Femur (tissue), 1 donor: ENCODE measurements at regions not wholly inside any gene's neighbourhood (a gene's known extent, or its start where the extent isn't known, plus 50 kb on each side); places are given as distances from the start of the nearest gene placed in this dataset.
"Not testable (repeated sequence)": the region's sequence is repeated elsewhere in the genome, so short reads cannot be mapped to it uniquely, and the experiment has no call there.

ENCODE experiments used
- DNase-seq: peaks from one replicate; pipeline ENCODE4 v3.0.0-alpha.2; 2017

- no peak for DNase-seq
These were observed 76.7 kb upstream of the PICALM start for GRCh38 chr11:86145439-86146156.

GRCh38 chr11:86144846-86145245 lies 76.0 kb upstream of the PICALM start:
- DNase-seq, result no peak

DNA sequence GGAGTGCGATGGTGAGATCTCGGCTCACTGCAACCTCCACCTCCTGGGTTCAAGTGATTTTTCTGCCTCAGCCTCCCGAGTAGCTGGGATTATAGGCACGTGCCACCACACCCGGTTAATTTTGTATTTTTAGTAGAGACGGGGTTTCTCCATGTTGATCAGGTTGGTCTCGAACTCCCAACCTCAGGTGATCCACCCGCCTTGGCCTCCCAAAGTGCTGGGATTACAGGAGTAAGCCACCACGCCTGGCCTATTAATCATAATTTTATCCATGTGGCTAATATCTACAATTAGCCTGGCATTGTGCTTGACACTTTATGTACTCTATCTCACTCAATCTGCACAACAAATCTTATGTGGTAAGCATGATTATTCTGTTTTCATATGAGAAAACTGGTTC lies 75.2 kb upstream of the PICALM start:
- not testable (repeated sequence) for DNase-seq

GRCh38 chr11:86143087-86144030 lies 74.5 kb upstream of the PICALM start:
- no peak for DNase-seq

DNA sequence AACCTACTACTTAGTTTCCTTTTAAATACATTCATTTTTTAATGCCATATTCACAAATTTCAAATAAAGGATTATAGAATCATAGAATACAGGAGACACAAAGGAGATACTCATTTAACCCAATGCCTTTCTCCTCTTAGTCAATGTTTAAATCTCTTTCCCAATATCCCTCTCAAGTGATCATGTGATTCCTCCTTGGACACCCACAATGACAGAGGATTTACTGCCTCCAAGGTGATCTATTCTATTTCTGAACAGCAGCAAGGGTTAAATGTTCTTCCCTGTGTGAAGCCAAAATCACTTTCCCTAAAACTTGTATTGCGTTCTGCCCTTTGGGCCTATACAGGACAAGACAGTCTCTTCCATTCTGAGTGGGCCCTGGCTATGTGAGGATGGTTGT lies 73.3 kb upstream of the PICALM start:
- no peak for DNase-seq

DNA sequence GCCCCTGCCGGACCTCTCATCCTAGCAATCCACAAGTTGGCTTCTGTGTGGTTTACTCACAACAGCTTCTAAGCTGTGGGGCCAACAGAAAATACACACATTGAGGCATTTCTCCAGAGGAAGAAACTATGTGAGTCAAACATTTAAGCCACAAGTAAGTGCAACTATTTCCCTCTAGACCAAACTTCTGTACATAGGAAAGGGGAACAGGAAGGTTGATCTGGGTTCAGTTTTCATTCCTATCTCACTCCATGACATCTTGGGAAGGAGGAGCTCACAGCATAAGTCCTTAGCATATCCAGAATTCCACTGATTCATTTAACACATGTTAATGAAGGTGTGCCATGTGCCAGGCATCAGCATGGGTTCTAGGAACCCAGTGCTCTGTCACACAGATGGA lies 72.8 kb upstream of the PICALM start:
- no peak for DNase-seq

DNA sequence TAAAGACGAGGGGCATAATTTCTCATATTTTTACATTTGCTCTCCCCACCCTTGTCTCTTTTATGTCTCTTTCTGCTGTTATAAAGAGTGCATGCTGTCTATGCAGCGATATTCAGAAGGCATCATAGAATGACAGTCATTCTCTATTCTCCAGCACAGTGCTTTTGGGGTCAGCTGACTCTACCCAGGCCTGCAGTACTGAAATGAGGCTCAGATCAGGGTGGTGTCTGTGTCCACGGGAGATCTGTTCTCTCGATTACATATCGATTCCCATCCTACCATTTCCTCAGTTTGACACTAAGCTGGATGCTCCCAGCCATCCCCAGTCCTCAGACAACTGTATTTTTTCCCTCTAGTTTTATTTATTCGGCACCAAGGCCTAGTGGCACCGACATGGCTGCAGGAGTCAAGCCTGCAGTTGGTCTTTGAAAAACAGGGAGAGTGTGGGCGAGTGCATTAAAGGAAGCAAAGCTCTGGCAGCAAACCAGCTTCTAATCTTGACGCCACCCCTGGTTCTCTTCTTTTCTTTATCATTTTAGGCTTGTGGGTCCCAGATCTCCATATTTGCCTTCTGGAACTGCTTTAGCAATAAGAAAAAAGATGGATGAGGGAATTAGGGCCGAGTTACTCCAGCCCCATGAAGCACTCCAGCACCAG lies 71.6 kb upstream of the PICALM start:
- DNase-seq, result no peak

GRCh38 chr11:86138958-86139357 lies 70.1 kb upstream of the PICALM start:
- no peak for DNase-seq

- no peak for DNase-seq
These were observed 67.7 kb upstream of the PICALM start for GRCh38 chr11:86136538-86136937.

DNA sequence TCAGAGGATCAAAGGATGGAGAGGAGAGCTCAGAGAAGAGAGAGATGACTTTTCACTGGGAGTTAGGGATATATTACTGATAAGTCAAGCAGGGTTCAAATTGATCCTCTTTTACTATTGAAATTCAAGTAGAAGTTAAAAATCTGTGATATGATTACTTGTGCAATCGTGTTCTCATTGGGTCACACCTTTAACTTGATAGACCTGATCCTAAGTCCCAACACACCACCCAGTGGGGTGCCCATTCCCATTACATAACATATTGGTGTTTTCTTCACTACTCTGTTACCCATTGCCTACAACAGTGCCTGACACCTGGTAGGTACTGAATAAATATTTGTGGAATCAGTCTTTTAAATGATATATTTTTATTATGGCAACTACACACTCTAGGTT lies 66.4 kb upstream of the PICALM start:
- DNase-seq, result no peak

GRCh38 chr11:86134580-86135318 lies 65.9 kb upstream of the PICALM start:
- DNase-seq, result no peak

- DNase-seq, result no peak
These were observed 63.9 kb upstream of the PICALM start for GRCh38 chr11:86132667-86133249.

DNA sequence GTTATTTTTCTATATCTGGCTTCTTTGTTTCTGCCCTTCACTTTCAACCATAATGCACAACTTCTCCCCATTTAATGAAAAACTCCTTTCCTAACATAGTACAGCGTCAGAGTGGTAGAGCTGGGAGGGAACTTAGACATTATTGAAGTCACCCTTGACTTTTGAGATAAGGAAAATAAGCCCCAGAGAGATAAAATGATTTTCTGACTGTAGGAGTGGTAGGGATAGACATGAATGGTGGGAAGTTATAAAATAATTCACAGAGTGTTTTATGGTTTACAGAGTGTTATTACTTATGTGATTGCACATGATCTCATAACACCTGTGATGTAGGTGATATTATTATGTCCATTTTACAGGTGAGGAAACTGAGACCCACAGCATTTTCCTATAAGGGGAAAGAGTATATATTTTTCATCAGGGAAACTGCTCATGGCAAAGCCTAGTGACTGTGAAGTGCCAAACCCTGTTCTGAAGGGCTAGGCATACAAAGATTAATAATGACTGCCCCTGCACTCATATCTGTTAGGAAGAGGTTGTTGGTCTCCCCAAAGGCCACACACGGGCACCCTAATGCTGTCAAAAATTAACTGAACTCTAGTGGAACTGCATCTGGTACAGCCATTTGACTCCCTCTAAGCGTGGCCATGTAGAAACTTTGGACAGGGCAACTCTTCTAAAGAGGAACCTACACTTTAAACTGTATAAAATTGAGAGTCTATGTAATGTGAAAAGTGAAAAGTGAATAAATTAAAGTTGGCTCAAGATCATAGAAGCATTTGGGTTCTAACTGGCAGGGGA lies 61.1 kb upstream of the PICALM start:
- no peak for DNase-seq

DNA sequence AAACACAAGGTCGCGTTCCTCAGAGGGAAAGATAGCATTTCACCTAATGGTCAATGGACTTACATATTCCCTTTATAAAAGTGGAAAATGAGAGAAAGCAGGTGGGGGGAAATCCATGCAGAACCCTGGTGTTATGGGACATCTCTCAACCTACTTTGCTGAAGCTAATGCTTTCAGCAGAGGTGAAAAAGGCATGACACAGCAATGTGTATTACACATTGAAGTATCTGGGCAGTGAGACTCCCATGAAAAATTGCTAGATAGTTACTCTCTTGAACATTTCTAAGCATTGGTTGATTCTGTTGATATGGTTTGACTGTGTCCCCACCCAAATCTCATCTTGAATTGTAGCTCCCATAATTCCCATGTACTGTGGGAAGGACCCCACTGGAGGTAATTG lies 60.0 kb upstream of the PICALM start:
- DNase-seq, result no peak

DNA sequence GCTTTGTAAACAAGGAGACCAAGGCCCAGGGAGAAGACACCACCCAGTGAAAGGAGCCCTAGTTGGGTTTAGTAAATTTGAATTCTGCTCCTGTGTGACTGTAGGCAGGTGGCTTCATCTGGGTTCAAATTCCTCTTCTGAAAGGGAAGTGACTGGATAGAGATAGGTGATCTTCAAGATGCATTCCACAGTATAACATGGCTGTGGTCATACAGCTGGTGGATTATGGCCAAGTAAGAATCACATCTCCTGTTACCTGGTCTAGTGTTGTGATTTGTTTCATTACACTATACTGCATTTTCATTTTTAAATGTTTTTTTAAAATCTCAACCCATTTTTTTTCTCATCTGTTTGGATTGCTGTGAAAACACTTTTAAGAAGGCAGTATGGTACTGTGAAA lies 58.0 kb upstream of the PICALM start:
- no peak for DNase-seq

DNA sequence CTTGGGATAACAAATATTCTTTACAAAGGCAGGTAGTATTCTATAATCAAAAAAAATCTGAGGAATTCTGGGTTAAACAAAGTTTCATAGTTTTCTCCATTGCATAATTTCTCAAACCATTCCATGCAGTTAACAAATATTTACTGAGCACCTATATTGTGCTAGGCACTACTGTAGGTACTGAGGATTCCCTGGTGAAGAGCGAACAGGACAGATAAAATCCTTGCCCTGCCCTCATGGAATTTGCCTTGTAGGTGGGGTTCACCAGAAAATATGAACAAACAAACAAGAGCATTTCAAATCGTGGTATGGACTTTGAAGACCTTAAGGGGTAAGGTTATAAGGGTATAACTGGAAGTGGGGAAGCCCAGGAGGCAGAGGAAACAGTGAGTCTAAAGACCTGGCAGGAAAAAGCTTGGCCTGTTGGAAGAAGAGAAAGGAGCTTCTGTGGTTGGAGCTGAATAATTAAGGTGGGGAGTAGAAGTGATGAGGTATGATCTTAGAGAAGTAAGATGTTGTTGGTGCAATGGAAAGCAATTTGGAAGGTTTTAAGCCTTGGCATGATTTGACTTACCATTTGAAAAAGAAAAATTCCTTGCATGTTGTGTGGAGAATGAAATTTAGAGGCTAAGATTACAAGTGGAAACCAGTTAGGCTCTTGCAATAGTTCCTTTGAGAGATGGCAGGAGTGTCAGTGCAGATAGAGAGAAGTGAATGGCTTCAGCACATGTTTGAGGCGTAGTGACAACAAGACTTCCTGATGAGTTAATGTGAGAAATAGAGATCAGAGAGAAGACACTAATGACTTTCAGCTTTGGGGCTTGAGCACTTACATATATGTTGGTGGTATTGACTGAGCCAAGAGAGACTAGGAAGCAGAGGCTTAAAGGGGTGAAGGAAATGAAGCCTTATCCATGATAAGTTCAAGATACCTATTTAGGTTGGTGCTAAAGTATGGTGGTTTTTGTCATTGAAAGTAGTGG lies 55.7 kb upstream of the PICALM start:
- no peak for DNase-seq

GRCh38 chr11:86122773-86123172 lies 53.9 kb upstream of the PICALM start:
- DNase-seq, result no peak

- no peak for DNase-seq
These were observed 51.9 kb upstream of the PICALM start for GRCh38 chr11:86120807-86121206.

DNA sequence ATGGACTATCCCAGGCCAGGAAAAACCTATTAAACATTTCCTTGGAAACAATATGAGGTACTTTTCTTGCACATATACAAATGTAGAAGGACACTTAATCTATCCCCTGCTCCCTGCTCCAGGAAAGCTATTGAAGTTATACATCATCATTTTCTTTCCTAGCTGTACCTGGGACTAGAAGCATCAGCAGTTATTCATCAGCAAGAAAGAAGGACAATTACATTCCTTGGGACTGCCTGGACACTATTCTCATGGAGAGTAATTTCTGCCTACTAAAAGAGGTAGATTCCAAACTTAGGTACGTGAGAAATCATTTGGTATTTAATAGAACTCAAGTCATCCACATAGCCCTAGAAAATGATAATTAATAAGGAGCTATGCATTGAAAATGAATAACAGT lies 51.0 kb upstream of the PICALM start:
- DNase-seq, result no peak

GRCh38 chr11:86119077-86119476 lies 50.2 kb upstream of the PICALM start:
- no peak for DNase-seq
